Tibial artery (tissue), 4 donors: ENCODE measurements at regions not wholly inside any gene's neighbourhood (a gene's known extent, or its start where the extent isn't known, plus 50 kb on each side); places are given as distances from the start of the nearest gene placed in this dataset.

Source experiments
- DNase-seq, 2 donors: peaks; one replicate each; pipeline ENCODE4 v3.0.0-alpha.2; 2019
- H3K27ac ChIP-seq, 2 donors: fragments of 200-600 bp; sonication (generic) in 1 of 2; 1 replicate in 1 of 2; 2 replicates in 1 of 2; pipeline ENCODE4 v1.5.1; 2018 to 2019; ENCODE audit warnings: mild to moderate bottlenecking in 1 of 2
- H3K27me3 ChIP-seq, 2 donors: fragments of 200-600 bp; sonication (generic) in 1 of 2; one replicate each; pipeline versions ENCODE4 v1.5.1 to v1.6.0; 2016 to 2019
- H3K36me3 ChIP-seq, 3 donors: fragments of 200-600 bp; sonication (generic) in 2 of 3; one replicate each; pipeline ENCODE4 v1.5.1; 2016 to 2019; ENCODE audit warnings: mild to moderate bottlenecking in 2 of 3
- H3K4me1 ChIP-seq, 4 donors: fragments of 200-600 bp; sonication (generic) in 2 of 4; 1 replicate in 3 of 4; 2 replicates in 1 of 4; pipeline ENCODE4 v1.5.1; 2016 to 2019
- H3K4me3 ChIP-seq, 2 donors: fragments of 200-600 bp; sonication (generic) in 1 of 2; 1 replicate in 1 of 2; 2 replicates in 1 of 2; pipeline ENCODE4 v1.5.1; 2018 to 2019; ENCODE audit warnings: mild to moderate bottlenecking in 2 of 2
- H3K9me3 ChIP-seq, 3 donors: fragments of 200-600 bp; sonication (generic) in 1 of 3; one replicate each; pipeline ENCODE4 v1.5.1; 2016 to 2019
- intact Hi-C: fragments of 100-400 bp; cut with DNase I; formaldehyde crosslinking; loops from one replicate; pipeline ENCODE4 v1.15.0; 2023; ENCODE audit warnings: low total_unique reads
- TF ChIP-seq, protein P1 (sequence below), 2 experiments: fragments of 200-600 bp in 1 of 2; fragments of 450-650 bp in 1 of 2; IDR thresholded peaks; one replicate each; pipeline ENCODE4 v1.5.1; 2017 to 2019; ENCODE audit warnings: antibody characterized with exemption in 2 of 2, mild to moderate bottlenecking in 1 of 2, moderate library complexity in 1 of 2

- H3K36me3 ChIP-seq, result no peaks in the 10 kb centered on the region
- H3K27ac ChIP-seq, result no peak overlapping the region
- no peaks in the 10 kb centered on the region for H3K27me3 ChIP-seq
- TF ChIP-seq, protein P1, sequence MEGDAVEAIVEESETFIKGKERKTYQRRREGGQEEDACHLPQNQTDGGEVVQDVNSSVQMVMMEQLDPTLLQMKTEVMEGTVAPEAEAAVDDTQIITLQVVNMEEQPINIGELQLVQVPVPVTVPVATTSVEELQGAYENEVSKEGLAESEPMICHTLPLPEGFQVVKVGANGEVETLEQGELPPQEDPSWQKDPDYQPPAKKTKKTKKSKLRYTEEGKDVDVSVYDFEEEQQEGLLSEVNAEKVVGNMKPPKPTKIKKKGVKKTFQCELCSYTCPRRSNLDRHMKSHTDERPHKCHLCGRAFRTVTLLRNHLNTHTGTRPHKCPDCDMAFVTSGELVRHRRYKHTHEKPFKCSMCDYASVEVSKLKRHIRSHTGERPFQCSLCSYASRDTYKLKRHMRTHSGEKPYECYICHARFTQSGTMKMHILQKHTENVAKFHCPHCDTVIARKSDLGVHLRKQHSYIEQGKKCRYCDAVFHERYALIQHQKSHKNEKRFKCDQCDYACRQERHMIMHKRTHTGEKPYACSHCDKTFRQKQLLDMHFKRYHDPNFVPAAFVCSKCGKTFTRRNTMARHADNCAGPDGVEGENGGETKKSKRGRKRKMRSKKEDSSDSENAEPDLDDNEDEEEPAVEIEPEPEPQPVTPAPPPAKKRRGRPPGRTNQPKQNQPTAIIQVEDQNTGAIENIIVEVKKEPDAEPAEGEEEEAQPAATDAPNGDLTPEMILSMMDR (IDR thresholded peaks at IDR 0.05), result no peak
- no peaks in the 10 kb centered on the region for H3K4me1 ChIP-seq
- H3K4me3 ChIP-seq, result no peak overlapping the region
- H3K9me3 ChIP-seq, result no peaks in the 10 kb centered on the region
- no peak for DNase-seq
- intact Hi-C loops, result loop anchor here (10.0 kb wide), 1 partner anchor 1078 kb away; no protein-coding TSS in a partner anchor
These were observed 89.2 kb upstream of the PRSS58 start for GRCh38 chr7:142347091-142347490.

DNA sequence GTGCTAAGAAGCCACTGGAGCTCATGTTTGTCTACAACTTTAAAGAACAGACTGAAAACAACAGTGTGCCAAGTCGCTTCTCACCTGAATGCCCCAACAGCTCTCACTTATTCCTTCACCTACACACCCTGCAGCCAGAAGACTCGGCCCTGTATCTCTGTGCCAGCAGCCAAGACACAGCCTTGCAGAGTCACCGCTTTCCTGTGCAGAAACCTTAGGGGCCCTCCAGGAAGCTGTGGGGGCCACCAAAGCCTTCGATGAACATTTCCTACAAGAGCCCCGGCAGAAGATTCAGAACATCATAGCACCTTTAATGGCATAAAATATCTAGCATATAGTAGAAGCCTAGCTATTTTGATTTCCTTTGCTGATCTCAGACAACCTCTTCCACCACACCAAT is 88.0 kb upstream of the PRSS58 start:
- intact Hi-C loops, result loop anchor here (10.0 kb wide), 1 partner anchor 1079 kb away; no protein-coding TSS in a partner anchor
- DNase-seq, result no peak
- H3K9me3 ChIP-seq, result no peaks in the 10 kb centered on the region
- H3K27ac ChIP-seq, result no peak overlapping the region
- no peak overlapping the region for H3K4me3 ChIP-seq
- TF ChIP-seq, protein P1 (IDR thresholded peaks at IDR 0.05), result no peak
- H3K4me1 ChIP-seq, result no peaks in the 10 kb centered on the region
- no peaks in the 10 kb centered on the region for H3K27me3 ChIP-seq
- no peaks in the 10 kb centered on the region for H3K36me3 ChIP-seq

GRCh38 chr7:142338633-142339501 is 81.0 kb upstream of the PRSS58 start:
- H3K36me3 ChIP-seq, result no peaks in the 10 kb centered on the region
- H3K4me1 ChIP-seq, result no peaks in the 10 kb centered on the region
- intact Hi-C loops, result no loop called here
- DNase-seq, result no peak
- no peaks in the 10 kb centered on the region for H3K9me3 ChIP-seq
- no peak overlapping the region for H3K27ac ChIP-seq
- no peak overlapping the region for H3K4me3 ChIP-seq
- H3K27me3 ChIP-seq, result peaks cover 0 to 3% of the 10 kb centered on the region in 2 donors
- TF ChIP-seq, protein P1 (IDR thresholded peaks at IDR 0.05), result no peak

DNA sequence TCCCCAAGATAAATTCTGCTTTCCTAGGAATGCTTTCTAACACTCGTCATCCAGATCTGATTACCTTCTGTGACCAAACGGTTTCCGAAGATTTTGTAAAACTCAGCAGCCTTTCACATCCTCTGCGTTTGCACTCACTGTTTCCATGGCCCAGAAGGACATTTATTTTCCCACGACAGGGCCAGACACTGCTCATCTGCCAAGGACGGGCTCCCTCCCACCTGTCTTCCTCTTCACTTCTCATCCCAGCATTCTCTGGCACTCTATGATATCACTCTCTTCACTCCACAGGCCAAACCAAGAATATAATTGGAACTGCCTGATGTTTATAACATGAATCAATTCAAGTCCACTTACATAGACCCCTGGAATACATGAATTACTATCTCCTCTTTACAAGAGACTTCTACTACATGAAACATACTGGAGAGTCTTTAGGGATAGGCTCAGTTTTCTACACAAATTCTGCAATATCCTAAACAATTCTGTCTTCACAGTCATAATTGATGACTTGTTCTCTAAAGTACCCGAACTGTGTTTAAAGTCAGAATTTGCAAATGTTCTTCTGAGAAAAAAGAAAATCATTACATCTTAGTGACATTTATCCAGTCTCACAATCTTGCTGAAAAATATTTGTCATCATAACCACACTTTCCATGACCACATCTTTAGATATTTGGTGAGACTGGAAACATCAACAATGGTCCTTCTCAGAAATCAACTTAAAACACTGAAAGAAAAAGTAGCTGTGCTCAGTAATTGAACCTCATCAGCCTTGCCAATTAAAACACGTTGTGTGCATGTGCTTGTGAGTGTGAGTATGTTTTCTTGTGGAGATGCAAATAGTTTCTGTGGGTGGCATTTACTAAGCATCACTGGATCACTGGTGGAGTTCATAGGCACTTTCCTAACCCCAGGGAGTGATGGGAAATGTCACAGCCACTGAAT is 79.5 kb upstream of the PRSS58 start:
- H3K27me3 ChIP-seq, result peaks cover 0 to 3% of the 10 kb centered on the region in 2 donors
- intact Hi-C loops, result no loop called here
- no peaks in the 10 kb centered on the region for H3K36me3 ChIP-seq
- no peak overlapping the region for H3K27ac ChIP-seq
- TF ChIP-seq, protein P1 (IDR thresholded peaks at IDR 0.05), result no peak
- no peaks in the 10 kb centered on the region for H3K9me3 ChIP-seq
- no peak for DNase-seq
- no peak overlapping the region for H3K4me3 ChIP-seq
- no peaks in the 10 kb centered on the region for H3K4me1 ChIP-seq

- TF ChIP-seq, protein P1 (IDR thresholded peaks at IDR 0.05), result no peak
- H3K4me1 ChIP-seq, result no peaks in the 10 kb centered on the region
- intact Hi-C loops, result no loop called here
- no peak overlapping the region for H3K4me3 ChIP-seq
- H3K36me3 ChIP-seq, result no peaks in the 10 kb centered on the region
- DNase-seq, result no peak
- peaks cover 0 to 3% of the 10 kb centered on the region in 2 donors for H3K27me3 ChIP-seq
- H3K9me3 ChIP-seq, result no peaks in the 10 kb centered on the region
- no peak overlapping the region for H3K27ac ChIP-seq
These were observed 76.9 kb upstream of the PRSS58 start for GRCh38 chr7:142334806-142335205.
